ENCODE measurements at regions not wholly inside any gene's neighbourhood (a gene's known extent, or its start where the extent isn't known, plus 50 kb on each side); places are given as distances from the start of the nearest gene placed in this dataset.

GRCh38 chr12:124655698-124656516 lies 88.5 kb upstream of the NCOR2 start:
- Histone ChIP-seq H3K79me2 (ENCODE audit: control insufficient read depth, low read length) (no peaks in the 10 kb centered on the region), H3K4me2 (ENCODE audit: low read length) (no peak overlapping the region), H3K4me3 (ENCODE audit: low read length) (no peak overlapping the region), H4K20me1 (ENCODE audit: control insufficient read depth, insufficient read depth, low read depth, low read length) (no peaks in the 10 kb centered on the region), H3K27ac (ENCODE audit: low read depth, low read length) (no peak overlapping the region), H3K9me2 (replicated peaks; ENCODE audit: control insufficient read depth, low read length) (no peaks in the 10 kb centered on the region), H3K27me3 (ENCODE audit: control insufficient read depth, low read length) (peaks cover 5% of the 10 kb centered on the region; the same call in 1 of the 2 replicates), H3K4me1 (ENCODE audit: control insufficient read depth, low read length) (no peaks in the 10 kb centered on the region), H3F3A (ENCODE audit: control insufficient read depth, insufficient read depth) (no peaks in the 10 kb centered on the region), H3K36me3 (ENCODE audit: control insufficient read depth, low read length) (no peaks in the 10 kb centered on the region), H3K9me3 (ENCODE audit: control insufficient read depth, insufficient read depth, low read length) (no peaks in the 10 kb centered on the region)
- TF ChIP-seq EZH2phosphoT487 (IDR thresholded peaks at IDR 0.05; ENCODE audit: borderline replicate concordance, low read length) (no peak), CTCF (IDR thresholded peaks at IDR 0.05; ENCODE audit: low read depth, low read length, poor library complexity, severe bottlenecking) (no peak)

DNA sequence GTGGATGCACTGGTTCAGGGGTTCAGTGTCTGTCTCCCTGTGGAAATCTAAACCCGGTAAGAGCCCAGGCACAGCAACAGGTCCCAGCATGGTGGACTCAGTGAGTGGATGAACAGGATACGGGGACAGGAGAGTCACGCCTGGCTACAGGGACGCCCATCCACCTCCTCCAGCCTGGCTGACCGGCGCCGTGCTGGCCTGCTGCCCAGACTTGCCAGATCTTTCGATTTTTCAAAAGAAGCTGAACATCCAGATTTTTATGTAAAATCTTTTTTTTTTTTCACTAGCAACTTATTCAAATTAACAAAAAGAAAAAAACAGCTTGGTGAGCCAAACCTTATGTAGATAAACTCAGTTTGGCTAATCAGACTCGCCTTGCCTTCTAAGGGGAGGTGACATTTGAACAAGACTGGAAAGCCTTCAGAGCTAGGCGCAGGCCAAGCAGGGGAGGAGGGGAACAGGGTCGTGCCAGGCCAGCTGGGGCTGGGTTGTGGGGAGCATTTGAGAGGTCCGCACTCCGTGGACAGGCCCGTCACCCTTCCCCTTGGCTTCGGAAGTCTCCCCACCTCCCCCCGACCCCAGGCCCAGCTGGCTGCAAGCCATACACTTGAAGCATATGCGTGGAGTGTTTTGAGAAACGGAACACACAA lies 87.8 kb upstream of the NCOR2 start:
- TF ChIP-seq CTCF (IDR thresholded peaks at IDR 0.05; ENCODE audit: low read depth, low read length, poor library complexity, severe bottlenecking) (no peak), EZH2phosphoT487 (IDR thresholded peaks at IDR 0.05; ENCODE audit: borderline replicate concordance, low read length) (no peak)
- Histone ChIP-seq H3K79me2 (ENCODE audit: control insufficient read depth, low read length) (no peaks in the 10 kb centered on the region), H3K9me3 (ENCODE audit: control insufficient read depth, insufficient read depth, low read length) (no peaks in the 10 kb centered on the region), H3K27me3 (ENCODE audit: control insufficient read depth, low read length) (peaks cover 6% of the 10 kb centered on the region; the same call in 1 of the 2 replicates), H4K20me1 (ENCODE audit: control insufficient read depth, insufficient read depth, low read depth, low read length) (no peaks in the 10 kb centered on the region), H3K4me1 (ENCODE audit: control insufficient read depth, low read length) (no peaks in the 10 kb centered on the region), H3K9me2 (replicated peaks; ENCODE audit: control insufficient read depth, low read length) (no peaks in the 10 kb centered on the region), H3K4me2 (ENCODE audit: low read length) (no peak overlapping the region), H3F3A (ENCODE audit: control insufficient read depth, insufficient read depth) (no peaks in the 10 kb centered on the region), H3K36me3 (ENCODE audit: control insufficient read depth, low read length) (no peaks in the 10 kb centered on the region), H3K27ac (ENCODE audit: low read depth, low read length) (no peak overlapping the region), H3K4me3 (ENCODE audit: low read length) (no peak overlapping the region)

DNA sequence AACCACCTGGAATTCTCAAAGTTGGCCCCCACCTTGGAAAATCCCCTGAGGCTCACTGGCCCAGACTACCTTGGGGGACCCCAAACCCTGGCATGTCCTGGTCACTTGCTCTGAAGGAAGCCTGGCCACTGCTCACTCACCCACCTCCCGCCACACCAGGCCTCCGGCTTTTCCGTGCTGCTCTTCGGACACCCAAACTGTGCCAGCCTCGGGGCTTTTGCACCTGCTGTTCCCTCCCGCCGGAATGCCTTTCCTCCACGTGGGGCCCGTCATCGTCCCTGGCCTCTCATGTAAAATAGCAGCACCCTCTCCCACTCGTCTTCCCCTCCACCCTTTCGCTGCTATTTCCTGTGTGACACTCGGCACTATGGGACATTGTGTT lies 87.2 kb upstream of the NCOR2 start:
- TF ChIP-seq CTCF (IDR thresholded peaks at IDR 0.05; ENCODE audit: low read depth, low read length, poor library complexity, severe bottlenecking): no peak
- TF ChIP-seq EZH2phosphoT487 (IDR thresholded peaks at IDR 0.05; ENCODE audit: borderline replicate concordance, low read length): no peak
- H3K4me2 ChIP-seq (ENCODE audit: low read length): no peak overlapping the region

More for the DNA sequence above, 87.2 kb upstream of the NCOR2 start:
- H3K36me3 ChIP-seq (ENCODE audit: control insufficient read depth, low read length): no peaks in the 10 kb centered on the region
- no peaks in the 10 kb centered on the region for H3F3A ChIP-seq (ENCODE audit: control insufficient read depth, insufficient read depth)
- H3K4me1 ChIP-seq (ENCODE audit: control insufficient read depth, low read length): no peaks in the 10 kb centered on the region
- no peak overlapping the region for H3K27ac ChIP-seq (ENCODE audit: low read depth, low read length)
- H3K4me3 ChIP-seq (ENCODE audit: low read length): no peak overlapping the region
- no peaks in the 10 kb centered on the region for H3K9me3 ChIP-seq (ENCODE audit: control insufficient read depth, insufficient read depth, low read length)
- no peaks in the 10 kb centered on the region for H3K79me2 ChIP-seq (ENCODE audit: control insufficient read depth, low read length)
- H4K20me1 ChIP-seq (ENCODE audit: control insufficient read depth, insufficient read depth, low read depth, low read length): no peaks in the 10 kb centered on the region
- H3K27me3 ChIP-seq (ENCODE audit: control insufficient read depth, low read length): peaks cover 6% of the 10 kb centered on the region; the same call in 1 of the 2 replicates
- H3K9me2 ChIP-seq (replicated peaks; ENCODE audit: control insufficient read depth, low read length): no peaks in the 10 kb centered on the region

Data from DOHH2 (cell line).